ENCODE measurements at regions not wholly inside any gene's neighbourhood (a gene's known extent, or its start where the extent isn't known, plus 50 kb on each side); places are given as distances from the start of the nearest gene placed in this dataset.

DNA sequence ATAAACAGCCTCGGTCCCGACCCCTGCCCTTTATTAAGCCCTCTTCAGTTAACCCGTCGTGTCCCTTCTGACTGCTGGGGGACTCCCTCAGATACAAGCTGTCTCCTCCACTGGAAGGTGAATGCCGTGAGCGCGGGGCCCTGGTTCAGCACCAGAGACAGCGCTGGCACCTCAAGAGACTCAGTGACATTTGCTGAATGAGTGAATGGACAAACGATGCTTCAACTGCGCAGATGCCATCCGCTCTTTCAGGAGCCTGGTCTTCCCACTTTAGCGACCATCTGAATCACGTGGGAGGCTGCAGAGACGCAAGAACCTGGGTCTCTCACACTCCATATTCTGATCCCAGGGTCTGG lies 92.6 kb upstream of the SFSWAP start:
- no peak for TF ChIP-seq CTCF (IDR thresholded peaks at IDR 0.05)
- no peak for TF ChIP-seq EZH2 (IDR thresholded peaks at IDR 0.05)
